HCT116 (cell line): ENCODE measurements at regions not wholly inside any gene's neighbourhood (a gene's known extent, or its start where the extent isn't known, plus 50 kb on each side); places are given as distances from the start of the nearest gene placed in this dataset.

Experiments used
- ATAC-seq: fragments of 200-7000 bp; cut with Tn5 transposase; 2 replicates; pipeline ENCODE4 v1.9.1; 2020; ENCODE audit warnings: mild to moderate bottlenecking, moderate library complexity
- BruUV-seq: library from RNA; stranded (reverse); fragments of 400-500 nt; replicated peaks from 2 replicates; lab custom pipeline; 2021; lab: Mats Ljungman, UMichigan
- CTCF ChIA-PET: fragments of 300-600 bp; sonication (Branson Sonifier 250); formaldehyde crosslinking; loops from one replicate; lab custom pipeline; 2021; ENCODE audit warnings: antibody characterized with exemption; lab: Charles Lee
- POLR2A ChIA-PET: fragments of 300-600, 350-600 bp; sonication (Branson Sonifier 250); formaldehyde crosslinking; loops from one replicate; lab custom pipeline; 2021; ENCODE audit warnings: antibody characterized with exemption; lab: Charles Lee
- RAD21 ChIA-PET, 2 experiments: fragments of 300-600 bp; sonication (Branson Sonifier 250); formaldehyde crosslinking; loops; one replicate each; lab custom pipeline; 2023; ENCODE audit warnings: low total read pairs in 2 of 2; ENCODE audit not compliant: uncharacterized antibody in 2 of 2, unreplicated experiment in 2 of 2, low non-redundant PET in 1 of 2; lab: Charles Lee
- DNase-seq: peaks from one replicate; pipeline ENCODE4 v3.0.0-alpha.2; 2010; ENCODE audit warnings: low read depth, low spot score
- H2AFZ ChIP-seq: fragments of 200-600 bp; shearing (Covaris generic), sonication (generic); 2 replicates; pipeline ENCODE4 v1.6.1; 2017; ENCODE audit warnings: low read depth, mixed run types, mixed read lengths, antibody characterized with exemption, low read length; ENCODE audit not compliant: poor library complexity, severe bottlenecking
- H3K27ac ChIP-seq: 2 replicates; pipeline ENCODE4 v1.5.1; 2012; ENCODE audit warnings: low read depth, low read length
- H3K27me3 ChIP-seq: fragments of 200-600 bp; sonication (generic); 2 replicates; pipeline ENCODE4 v1.6.1; 2016; ENCODE audit warnings: mixed run types, low read length, mixed read lengths; ENCODE audit not compliant: insufficient read depth
- H3K36me3 ChIP-seq, 2 experiments: fragments of 200-500 bp in 1 of 2; fragments of 200-600 bp in 1 of 2; sonication (Bioruptor generic) in 1 of 2; sonication (generic) in 1 of 2; 2 replicates each; pipeline versions ENCODE4 v1.5.1 to v1.6.1; 2014 to 2016; ENCODE audit warnings: low read length in 2 of 2, inconsistent platforms in 1 of 2, mixed read lengths in 1 of 2, mixed run types in 1 of 2; ENCODE audit not compliant: insufficient read depth in 2 of 2, control insufficient read depth in 1 of 2
- H3K4me1 ChIP-seq, 2 experiments: fragments of 200-600 bp in 1 of 2; sonication (generic) in 1 of 2; 2 replicates each; pipeline versions ENCODE4 v1.5.1 to v1.6.1; 2012 to 2017; ENCODE audit warnings: low read length in 2 of 2, inconsistent platforms in 1 of 2, mild to moderate bottlenecking in 1 of 2, mixed read lengths in 1 of 2, mixed run types in 1 of 2, moderate library complexity in 1 of 2; ENCODE audit not compliant: insufficient read depth in 2 of 2, control insufficient read depth in 1 of 2
- H3K4me2 ChIP-seq: fragments of 200-600 bp; sonication (generic); 2 replicates; pipeline ENCODE4 v1.6.1; 2017; ENCODE audit warnings: mixed run types, low read length, mixed read lengths
- H3K4me3 ChIP-seq, 2 experiments: fragments of 200-600 bp in 1 of 2; sonication (generic) in 1 of 2; replicated peaks in 1 of 2; 2 replicates each; pipeline ENCODE4 v1.5.1; 2011 to 2016; ENCODE audit warnings: low read length in 2 of 2, control low read depth in 1 of 2, low read depth in 1 of 2, mild to moderate bottlenecking in 1 of 2, mixed read lengths in 1 of 2, mixed run types in 1 of 2
- H3K79me2 ChIP-seq: fragments of 200-600 bp; sonication (generic); 2 replicates; pipeline ENCODE4 v1.6.1; 2017; ENCODE audit warnings: mild to moderate bottlenecking, mixed run types, low read length, moderate library complexity, mixed read lengths; ENCODE audit not compliant: insufficient read depth
- H3K9ac ChIP-seq: fragments of 200-600 bp; sonication (generic); 2 replicates; pipeline ENCODE4 v1.6.1; 2016; ENCODE audit warnings: low read length, mixed read lengths
- H3K9me2 ChIP-seq: fragments of 200-600 bp; sonication (generic), shearing (Covaris generic); 2 replicates; pipeline ENCODE4 v1.6.1; 2017; ENCODE audit warnings: mixed run types, mild to moderate bottlenecking, moderate library complexity; ENCODE audit not compliant: insufficient read depth
- H3K9me3 ChIP-seq, 2 experiments: fragments of 200-500 bp in 1 of 2; fragments of 200-600 bp in 1 of 2; sonication (Bioruptor generic) in 1 of 2; sonication (generic) in 1 of 2; 2 replicates each; pipeline ENCODE4 v1.6.1; 2014 to 2017; ENCODE audit warnings: low read length in 2 of 2, mixed read lengths in 2 of 2, inconsistent platforms in 1 of 2, low read depth in 1 of 2, mild to moderate bottlenecking in 1 of 2, mixed run types in 1 of 2, moderate library complexity in 1 of 2; ENCODE audit not compliant: control insufficient read depth in 1 of 2, insufficient read depth in 1 of 2
- H4K20me1 ChIP-seq: fragments of 200-600 bp; sonication (generic), shearing (Covaris generic); 2 replicates; pipeline ENCODE4 v1.6.1; 2017; ENCODE audit warnings: mixed run types, mild to moderate bottlenecking, moderate library complexity; ENCODE audit not compliant: insufficient read depth
- CEBPB ChIP-seq: IDR thresholded peaks from 2 replicates; pipeline ENCODE4 v1.6.1; 2012; ENCODE audit warnings: low read depth
- EZH2 ChIP-seq: fragments of 200-600 bp; sonication (generic); IDR thresholded peaks from 2 replicates; pipeline ENCODE4 v1.6.1; 2017; ENCODE audit warnings: antibody characterized with exemption, mixed run types
- SRF ChIP-seq: IDR thresholded peaks from 2 replicates; pipeline ENCODE4 v1.6.1; 2012; ENCODE audit warnings: low read depth
- TCF7L2 ChIP-seq: IDR thresholded peaks from 2 replicates; pipeline ENCODE4 v1.7.0; 2011; ENCODE audit warnings: borderline replicate concordance, inconsistent platforms; ENCODE audit not compliant: insufficient read depth, insufficient read length; ENCODE audit errors: extremely low read depth
- intact Hi-C: fragments of 100-400 bp; cut with micrococcal nuclease; formaldehyde crosslinking; loops from 2 replicates; pipeline ENCODE4 v1.10.0; 2022
- TF ChIP-seq, protein P1 (sequence below), 3 experiments: fragments of 200-600 bp in 1 of 3; sonication (generic) in 1 of 3; IDR thresholded peaks in 2 of 3; conservative IDR thresholded peaks in 1 of 3; 2 replicates each; pipeline ENCODE4 v1.5.1; 2012 to 2017; ENCODE audit warnings: low read depth in 2 of 3, low read length in 2 of 3, antibody characterized with exemption in 1 of 3, borderline replicate concordance in 1 of 3, control low read depth in 1 of 3, mild to moderate bottlenecking in 1 of 3, mixed read lengths in 1 of 3, mixed run types in 1 of 3, moderate library complexity in 1 of 3; ENCODE audit not compliant: insufficient read depth in 1 of 3

DNA sequence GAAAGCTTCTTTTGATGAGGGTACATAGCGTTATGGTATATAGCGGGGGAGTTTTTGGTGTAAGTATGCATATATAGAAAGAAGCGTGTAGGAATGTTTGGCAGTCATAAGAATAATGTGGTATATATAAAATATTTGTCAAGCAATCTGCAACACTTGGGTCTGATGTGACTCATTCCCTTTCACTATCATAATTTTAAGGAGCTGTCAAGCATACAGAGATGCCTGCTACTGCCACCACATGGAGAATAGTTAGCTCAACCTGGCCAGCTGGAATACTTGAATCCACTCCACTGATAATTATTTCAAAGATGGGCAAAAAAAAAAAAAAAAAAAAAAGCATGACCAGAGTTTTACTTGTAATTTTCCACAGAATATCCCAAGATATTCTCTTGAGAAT is 559.8 kb upstream of the REG3G start (continued):
- TF ChIP-seq, protein P1, sequence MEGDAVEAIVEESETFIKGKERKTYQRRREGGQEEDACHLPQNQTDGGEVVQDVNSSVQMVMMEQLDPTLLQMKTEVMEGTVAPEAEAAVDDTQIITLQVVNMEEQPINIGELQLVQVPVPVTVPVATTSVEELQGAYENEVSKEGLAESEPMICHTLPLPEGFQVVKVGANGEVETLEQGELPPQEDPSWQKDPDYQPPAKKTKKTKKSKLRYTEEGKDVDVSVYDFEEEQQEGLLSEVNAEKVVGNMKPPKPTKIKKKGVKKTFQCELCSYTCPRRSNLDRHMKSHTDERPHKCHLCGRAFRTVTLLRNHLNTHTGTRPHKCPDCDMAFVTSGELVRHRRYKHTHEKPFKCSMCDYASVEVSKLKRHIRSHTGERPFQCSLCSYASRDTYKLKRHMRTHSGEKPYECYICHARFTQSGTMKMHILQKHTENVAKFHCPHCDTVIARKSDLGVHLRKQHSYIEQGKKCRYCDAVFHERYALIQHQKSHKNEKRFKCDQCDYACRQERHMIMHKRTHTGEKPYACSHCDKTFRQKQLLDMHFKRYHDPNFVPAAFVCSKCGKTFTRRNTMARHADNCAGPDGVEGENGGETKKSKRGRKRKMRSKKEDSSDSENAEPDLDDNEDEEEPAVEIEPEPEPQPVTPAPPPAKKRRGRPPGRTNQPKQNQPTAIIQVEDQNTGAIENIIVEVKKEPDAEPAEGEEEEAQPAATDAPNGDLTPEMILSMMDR (IDR thresholded peaks at IDR 0.05 in 2 of 3, conservative IDR thresholded peaks at IDR 0.05 in 1 of 3; ENCODE audit: borderline replicate concordance in 1 of 3, insufficient read depth in 1 of 3, low read depth in 2 of 3, low read length in 2 of 3), result no peak

DNA sequence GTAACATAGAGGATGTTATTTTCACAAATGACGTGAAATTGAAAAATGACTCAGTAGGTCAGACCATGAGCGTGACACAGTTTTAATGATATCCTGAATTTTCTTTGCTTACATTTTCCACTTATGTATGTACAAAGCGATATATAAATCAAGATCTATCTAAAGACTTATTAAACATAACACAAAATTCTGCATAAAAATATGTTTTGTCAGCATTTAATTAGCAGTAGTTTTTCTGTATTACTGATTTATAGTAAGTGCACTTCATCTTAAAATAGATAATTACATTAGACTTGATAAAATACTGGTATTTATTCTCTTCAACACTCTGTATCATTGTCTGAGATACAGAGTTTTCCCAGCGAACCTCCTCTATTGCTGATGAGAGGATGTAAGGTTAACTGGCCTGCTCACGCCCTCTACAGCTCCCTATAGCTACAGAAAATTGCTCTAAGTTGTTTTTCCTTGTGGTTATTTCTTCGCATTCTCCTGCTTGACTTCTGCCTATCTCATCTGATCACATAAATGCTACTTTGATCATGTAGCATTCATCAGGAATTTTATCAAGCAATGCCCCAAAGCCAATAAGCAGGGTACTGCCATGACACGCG is 548.8 kb upstream of the REG3G start:
- intact Hi-C loops, result no loop called here
- no peaks in the 10 kb centered on the region for H3K36me3 ChIP-seq
- no peak overlapping the region for H3K9ac ChIP-seq
- BruUV-seq, result no TSS peak
- no peaks in the 10 kb centered on the region for H3K79me2 ChIP-seq
- no peaks in the 10 kb centered on the region for H3K27me3 ChIP-seq
- ATAC-seq (no peak), DNase-seq (no peak)
- H2AFZ ChIP-seq, result no peak overlapping the region
- no peak overlapping the region for H3K4me2 ChIP-seq
- no peak overlapping the region for H3K27ac ChIP-seq
- ChIA-PET CTCF (no interaction called here), RAD21 (no interaction called here), POLR2A (no interaction called here)
- TF ChIP-seq EZH2 (no peak), CEBPB (no peak), TCF7L2 (no peak), SRF (no peak)
- TF ChIP-seq, protein P1 (IDR thresholded peaks at IDR 0.05 in 2 of 3, conservative IDR thresholded peaks at IDR 0.05 in 1 of 3; ENCODE audit: borderline replicate concordance in 1 of 3, insufficient read depth in 1 of 3, low read depth in 2 of 3, low read length in 2 of 3), result no peak
- peaks cover 14 to 17% of the 10 kb centered on the region in 2 experiments; a peak in 2 of 4 replicates for H3K9me3 ChIP-seq
- H4K20me1 ChIP-seq, result no peaks in the 10 kb centered on the region
- H3K4me1 ChIP-seq, result no peaks in the 10 kb centered on the region
- H3K4me3 ChIP-seq, result no peak overlapping the region
- H3K9me2 ChIP-seq, result no peaks in the 10 kb centered on the region
